Left lobe of liver (tissue), 2 donors: ENCODE measurements at regions not wholly inside any gene's neighbourhood (a gene's known extent, or its start where the extent isn't known, plus 50 kb on each side); places are given as distances from the start of the nearest gene placed in this dataset.
A peak's percentile ranks its signal among the peaks of the same experiment; 100 is the strongest.

Experiments
- ATAC-seq: fragments of 200-7000 bp; cut with Tn5 transposase; one replicate; pipeline ENCODE4 v1.9.1; 2020; ENCODE audit warnings: mild to moderate bottlenecking, moderate library complexity
- DNase-seq: peaks from one replicate; pipeline ENCODE4 v3.0.0-alpha.2; 2020; ENCODE audit warnings: low spot score
- donor health status: DM: no; HTN: no; CAD: no; lungs with moderate emphysema.
- donor health status: DM: no; HTN: yes; CAD: no.

DNA sequence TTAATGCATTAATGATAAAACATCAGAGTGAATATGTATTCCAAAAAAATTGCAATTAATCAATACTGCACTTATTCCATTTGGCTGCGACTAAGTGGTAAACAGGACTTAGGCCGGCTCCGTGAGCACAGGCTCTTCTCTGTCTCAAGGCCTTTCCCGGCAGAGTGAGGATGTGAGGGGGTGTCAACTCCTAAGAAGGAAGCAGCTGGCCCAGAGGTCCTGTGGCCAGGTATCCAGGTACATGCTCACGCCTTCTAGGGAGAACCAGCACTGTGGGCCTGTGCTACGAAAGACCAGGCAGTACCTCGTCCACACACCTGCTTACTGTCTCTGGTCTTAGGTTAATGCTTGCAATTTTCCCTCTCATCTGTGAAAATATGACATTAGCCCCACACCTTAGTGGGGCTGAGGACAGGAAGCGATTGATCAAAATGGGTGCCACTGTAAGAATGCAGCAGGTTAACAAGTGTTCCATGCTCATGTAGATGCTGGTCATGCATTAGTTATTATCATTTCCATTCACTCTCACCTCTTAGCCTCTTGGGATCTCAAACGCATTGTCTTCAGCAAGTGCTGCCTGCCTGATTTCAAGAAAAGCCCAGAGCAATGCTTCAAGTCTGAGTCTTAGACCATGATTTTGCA is 175.3 kb downstream of the ABHD5 start:
- DNase-seq = no peak
- ATAC-seq = no peak

DNA sequence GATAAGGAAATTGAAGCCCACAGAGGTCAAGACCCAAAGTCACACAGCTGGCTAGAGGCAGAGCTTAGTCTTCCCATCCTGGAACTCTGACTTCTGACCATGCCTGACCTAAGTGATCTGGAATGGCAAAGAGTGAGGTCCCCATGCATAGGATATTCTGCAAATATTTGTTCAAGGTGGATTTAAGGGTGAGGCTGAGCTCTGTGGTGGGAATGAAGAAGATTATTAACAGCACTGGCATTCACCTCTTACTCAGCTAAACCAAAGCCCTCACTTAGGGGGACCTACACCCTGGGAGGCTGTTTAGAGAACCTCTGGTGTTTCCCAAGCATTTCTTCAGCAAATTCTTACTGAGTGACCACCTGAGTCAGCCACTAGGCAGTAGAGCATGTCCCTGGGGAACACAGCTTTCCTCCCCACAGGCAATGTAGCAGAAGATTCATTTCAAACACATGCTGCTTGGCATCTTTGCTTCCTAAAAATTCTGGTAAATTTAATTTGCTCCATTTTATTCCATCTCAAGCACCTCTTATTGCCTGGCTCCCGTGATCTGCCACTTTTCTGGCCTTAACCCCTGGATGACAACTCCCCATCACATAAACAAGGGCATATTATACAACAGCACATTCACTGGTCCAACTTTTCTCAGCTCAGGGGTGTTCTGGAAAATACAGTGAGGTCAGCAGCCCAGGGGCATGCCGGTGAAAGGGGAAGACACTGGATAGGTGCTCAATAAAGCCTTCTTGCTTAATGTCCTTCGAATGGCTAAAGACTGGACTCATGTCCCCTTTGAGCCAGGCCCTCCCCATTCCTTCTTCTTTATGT is 176.0 kb downstream of the ABHD5 start:
- DNase-seq (no peak), ATAC-seq (no peak)

DNA sequence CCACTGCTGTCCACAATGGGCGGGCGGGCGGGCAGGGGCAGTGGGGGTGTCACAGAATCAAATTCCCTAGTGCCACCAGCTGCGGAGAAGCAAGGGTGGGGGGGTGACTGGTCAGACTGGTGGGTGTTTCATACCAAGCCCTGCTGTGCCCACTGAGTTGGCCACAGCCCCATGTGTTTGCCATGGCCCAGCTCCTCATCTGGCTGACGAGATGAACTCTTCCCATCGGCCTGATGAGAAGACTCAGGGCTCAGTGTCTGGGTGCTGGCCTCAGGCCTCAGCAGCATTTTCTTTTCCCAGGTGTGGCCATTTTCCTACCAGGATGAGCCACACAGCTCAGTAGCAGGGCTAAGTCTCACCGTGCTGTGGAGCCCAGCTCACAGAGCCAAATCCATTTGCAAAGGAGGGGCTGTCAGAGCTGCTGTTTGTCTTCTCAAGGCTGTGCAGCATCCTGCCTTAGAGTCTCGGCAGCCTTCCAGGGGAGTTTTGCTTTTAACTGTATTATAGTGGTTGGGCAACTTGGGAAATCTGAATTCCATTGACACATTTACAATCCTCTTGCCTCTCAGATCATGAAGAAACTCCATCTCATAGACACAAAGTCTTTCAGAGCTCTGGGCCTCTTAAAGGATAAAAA is 176.8 kb downstream of the ABHD5 start:
- DNase-seq = no peak
- ATAC-seq = no peak

DNA sequence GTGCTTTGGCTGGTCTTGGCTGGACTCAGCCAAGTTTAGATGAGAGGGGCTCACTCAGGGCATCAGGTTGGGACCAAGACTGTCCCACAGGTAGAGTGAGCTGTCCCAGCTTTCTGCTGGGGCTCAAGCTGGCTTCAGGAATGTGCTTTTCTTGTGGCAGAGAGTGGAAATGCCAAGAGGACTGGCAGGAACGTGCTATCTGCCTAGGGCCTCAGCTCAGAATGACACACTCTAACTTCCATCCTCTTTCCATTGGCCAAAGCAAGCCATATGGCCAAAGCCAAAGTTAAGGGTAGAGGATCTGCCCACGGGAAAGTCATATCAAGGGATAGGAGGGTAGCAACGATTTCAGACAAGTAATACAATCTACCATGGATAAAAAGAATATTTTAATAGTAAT is 178.8 kb downstream of the ABHD5 start:
- no peak for ATAC-seq
- no peak for DNase-seq

DNA sequence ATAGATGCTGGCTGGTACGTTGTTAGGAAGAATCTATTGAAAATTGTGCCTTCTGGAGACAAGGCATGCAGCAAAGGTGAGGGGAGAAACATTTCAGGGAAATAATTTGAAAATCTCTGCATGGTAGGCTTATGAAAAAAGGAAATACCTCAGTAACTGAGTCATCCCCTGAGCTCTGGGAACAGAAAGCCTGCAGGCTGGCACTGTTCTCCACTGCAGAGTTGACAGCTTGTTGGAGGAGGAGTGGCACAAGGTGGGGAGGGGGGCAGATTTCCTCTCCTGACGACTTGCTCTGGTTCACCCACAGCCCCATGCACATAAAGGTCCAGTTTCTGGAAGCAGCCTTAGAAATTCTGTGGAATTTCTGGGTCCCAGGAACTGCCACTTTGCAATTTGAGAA is 179.4 kb downstream of the ABHD5 start:
- DNase-seq = no peak

DNA sequence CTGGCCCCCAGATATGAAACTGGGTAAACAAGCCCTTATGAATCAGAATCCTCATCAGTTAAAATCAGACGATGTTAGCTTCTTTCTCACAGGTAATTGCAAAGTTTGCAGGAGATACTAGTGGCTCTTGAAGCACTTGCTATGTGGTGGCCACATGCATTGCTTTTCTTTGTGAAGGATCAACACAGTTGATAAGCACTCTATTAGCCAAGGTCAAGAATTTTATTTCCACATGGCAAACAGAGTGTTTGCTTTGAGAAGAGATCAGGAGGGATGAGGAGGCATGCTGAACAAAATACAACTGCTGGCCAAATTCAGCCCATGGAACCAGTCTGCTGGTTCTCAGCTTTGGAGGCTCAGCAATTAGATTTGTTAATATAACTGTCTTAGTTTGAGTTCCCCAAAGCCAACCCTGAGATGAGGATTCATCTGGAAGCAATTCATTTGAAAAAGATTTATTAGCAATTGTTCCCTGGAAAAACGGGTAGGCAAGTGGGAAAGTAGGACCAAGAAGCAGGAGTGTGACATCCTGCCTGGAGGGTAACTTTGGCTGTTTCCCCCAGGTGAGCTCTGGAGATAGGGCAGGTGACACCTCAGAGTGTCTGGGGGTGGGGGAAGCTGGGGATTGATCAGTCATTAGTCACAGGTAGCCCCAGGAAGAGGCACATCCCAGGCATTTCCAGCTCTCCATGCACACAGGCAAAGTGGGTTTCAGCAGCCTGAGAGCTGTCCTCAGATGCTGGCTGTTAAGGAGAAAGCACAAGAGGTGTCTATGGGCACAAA is 180.3 kb downstream of the ABHD5 start:
- no peak for ATAC-seq
- no peak for DNase-seq

More for the DNA sequence above, 179.4 kb downstream of the ABHD5 start:
- ATAC-seq = no peak

DNA sequence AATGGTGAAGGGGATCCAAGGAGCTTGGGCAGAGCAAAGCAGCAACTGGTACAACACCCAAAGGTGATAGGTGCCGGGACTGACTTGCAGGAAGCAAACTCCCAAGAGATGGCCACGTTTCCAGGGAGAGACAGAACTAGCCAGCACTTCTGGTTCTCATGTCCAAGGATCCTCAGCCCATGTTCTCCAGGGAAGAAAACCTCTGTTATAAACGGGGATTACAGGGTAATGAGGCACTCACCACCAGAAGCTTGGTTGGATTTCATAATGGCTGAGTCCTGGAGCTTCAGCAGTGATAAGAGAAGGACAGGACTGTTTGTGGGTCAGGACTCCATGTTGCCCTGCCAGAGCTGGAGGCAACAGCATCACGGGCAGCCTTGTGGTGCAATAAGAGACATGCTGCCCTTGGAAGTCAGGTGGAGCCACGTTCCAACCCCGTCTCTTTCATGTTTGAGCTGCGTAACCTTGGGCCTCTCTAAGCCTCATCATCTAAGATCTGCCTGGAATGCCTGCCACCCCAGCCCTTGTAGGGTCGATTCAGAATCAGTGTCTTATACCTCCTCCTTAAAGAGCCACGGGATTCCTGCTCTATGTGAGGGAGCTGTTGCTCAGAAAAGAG is 181.0 kb downstream of the ABHD5 start:
- no peak for DNase-seq
- ATAC-seq = no peak

DNA sequence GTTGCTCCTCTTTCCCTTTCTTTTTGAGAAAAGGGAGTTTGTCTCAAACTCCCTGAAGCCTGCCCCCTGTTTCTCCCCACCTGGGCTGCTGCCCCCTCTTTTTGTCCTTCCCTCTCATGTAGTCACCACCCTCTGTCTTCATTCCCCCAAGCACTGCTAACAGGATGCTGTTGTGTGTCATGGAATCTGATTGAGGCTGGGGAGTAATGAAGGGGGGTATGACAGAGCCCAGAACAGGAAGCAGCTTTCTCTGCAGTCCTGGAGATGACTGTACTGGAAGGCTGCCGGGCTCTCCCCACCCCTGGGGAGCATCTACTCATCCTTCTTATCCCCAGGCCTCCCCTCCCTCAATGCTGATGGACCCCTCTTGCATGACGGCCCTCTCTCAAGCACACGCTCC is 181.6 kb downstream of the ABHD5 start:
- DNase-seq (no peak), ATAC-seq (no peak)

DNA sequence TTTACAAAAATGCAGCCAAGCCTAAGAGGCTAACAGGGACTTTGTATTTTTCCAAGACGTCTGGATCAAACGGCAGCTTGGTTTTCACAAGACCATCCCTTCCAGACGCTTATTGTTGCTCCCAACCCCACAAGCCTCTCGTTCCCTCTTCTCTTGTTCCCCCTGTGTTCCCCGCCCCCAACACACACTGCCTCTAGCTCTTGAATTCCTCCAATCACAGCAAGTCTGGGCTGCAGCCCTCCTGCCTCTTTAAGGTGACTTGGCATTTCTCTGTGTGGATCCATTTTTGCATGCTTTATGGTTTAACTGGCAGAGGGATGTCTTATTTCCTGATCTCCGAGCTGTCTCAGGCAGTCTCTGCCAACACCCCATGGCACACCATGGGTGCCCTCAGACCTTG is 182.2 kb downstream of the ABHD5 start:
- DNase-seq = no peak
- no peak for ATAC-seq

DNA sequence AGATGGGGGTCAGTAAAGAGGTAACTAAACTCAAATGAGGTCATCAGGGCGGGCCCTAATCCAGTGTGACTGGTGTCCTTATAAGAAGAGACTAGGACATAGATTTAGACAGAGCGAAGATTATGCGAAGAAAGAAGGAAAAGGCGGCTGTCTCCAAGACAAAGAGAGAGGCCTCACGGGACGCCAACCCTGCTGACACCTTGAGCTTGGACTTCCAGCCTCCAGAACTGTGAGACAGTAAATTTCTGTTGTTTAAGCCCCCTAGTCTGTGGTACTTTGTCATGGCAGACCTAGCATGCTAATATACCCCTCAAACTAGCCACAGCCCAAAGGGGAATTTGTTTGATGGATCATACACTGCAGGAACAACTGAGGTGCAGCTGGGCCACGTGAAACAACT is 183.0 kb downstream of the ABHD5 start:
- DNase-seq (no peak), ATAC-seq (no peak)

DNA sequence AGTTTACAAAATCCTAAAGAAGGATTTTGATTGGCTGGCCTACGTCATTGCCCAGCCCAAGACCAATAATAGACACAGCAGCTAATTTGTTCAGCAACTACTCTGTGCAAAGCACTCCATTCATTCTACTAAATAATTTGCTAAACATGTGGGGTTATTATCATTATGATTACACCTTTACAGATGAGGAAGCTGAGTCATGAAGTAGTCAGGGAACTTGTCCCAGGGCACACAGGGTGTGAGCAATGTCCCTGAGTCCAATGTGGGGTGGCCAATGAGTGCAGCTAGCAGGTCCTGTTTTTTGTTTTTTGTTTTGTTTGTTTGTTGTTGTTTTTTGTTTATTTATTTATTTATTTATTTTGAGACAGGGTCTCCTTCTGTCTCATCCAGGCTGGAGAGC is 183.6 kb downstream of the ABHD5 start:
- ATAC-seq (no peak), DNase-seq (no peak)

DNA sequence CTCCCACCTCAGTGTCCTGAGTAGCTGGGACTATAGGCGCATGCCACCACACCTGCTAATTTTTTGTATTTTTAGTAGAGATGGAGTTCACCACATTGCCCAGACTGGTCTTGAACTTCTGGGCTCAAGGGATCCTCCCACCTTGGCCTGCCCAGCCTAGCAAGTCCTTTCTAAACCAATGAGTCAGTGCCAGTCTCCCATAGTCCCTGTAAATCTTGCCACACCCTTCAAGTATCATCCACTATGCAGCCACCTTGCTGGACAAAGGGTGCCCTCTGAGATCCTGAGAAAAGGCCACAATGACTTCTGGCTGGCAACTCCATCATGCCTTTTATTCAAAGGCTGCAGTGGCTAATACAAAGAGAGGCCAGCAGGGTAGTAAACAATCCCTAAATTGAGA is 184.0 kb downstream of the ABHD5 start:
- ATAC-seq = no peak
- DNase-seq = no peak

DNA sequence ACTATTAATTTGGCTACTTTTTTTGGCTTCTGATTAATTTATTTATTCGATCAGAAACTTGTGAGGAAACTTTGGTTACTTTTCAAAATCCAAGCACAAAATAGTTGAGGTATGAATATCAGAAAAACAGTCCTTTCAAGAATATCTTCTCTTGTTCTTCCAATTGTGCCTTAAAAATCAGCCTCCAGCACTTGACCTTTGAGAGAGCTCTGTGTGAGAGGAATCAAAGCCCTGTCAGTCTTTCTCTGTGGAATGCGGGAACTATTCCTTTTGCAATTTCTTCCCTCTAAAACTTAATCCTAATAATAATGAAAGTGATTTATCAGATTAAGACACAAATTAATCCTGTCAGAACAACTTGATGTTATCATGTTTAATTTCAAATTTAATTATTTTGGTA is 185.9 kb downstream of the ABHD5 start:
- ATAC-seq (no peak), DNase-seq (no peak)

DNA sequence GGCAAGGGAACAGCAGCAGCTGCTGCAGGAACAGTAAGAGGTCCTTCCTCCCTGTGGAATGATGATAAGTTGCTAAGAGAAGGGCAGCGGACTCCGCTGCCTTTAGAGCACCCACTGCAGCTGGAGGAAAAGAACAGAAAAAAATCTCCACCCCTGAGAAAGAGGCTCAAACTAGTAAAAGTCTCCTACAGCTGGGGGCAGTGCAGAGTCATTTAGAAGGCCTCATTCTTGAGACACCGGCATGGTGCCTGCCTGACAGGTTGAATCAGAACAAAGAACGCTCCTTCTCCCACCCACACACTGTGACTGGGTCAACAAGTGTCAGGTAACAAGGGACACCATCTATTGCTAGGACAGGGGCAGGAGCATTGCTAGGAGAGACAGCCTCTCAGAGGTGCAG is 188.4 kb downstream of the ABHD5 start:
- DNase-seq (no peak), ATAC-seq (peak; percentile 33)

DNA sequence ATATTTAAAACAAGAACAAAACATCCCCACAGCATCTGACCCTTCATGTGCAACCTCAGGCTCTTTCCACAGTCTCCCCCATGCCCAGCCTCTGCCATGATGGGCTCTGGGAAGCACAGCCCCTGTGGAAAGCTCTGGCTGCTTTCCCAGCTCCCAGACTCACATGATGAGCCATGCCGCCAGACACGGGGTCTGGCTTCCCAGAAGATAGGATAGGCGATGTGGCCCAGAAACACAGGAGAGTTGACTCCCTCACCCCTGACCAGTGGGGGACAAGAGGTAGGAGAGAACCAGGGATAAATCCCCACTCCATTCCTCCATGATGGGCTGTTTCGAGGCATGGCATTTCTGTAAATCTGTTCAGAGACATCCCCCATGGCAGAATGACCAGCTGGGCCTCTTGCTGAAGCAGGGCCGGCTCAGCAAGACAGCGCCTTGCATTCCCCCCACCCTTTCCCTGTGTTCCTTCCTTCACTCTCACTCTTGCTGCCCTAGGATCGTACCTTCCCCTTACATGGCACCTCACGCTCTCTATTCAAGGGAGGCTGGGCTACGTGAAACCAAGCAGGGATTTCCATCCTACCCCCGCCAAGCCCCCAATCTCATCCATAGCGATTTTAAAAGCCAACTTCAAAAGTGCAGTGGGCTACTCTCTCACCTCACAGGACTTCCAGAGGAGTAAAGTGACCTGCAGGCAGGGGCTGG is 192.4 kb downstream of the ABHD5 start:
- DNase-seq (no peak), ATAC-seq (no peak)

DNA sequence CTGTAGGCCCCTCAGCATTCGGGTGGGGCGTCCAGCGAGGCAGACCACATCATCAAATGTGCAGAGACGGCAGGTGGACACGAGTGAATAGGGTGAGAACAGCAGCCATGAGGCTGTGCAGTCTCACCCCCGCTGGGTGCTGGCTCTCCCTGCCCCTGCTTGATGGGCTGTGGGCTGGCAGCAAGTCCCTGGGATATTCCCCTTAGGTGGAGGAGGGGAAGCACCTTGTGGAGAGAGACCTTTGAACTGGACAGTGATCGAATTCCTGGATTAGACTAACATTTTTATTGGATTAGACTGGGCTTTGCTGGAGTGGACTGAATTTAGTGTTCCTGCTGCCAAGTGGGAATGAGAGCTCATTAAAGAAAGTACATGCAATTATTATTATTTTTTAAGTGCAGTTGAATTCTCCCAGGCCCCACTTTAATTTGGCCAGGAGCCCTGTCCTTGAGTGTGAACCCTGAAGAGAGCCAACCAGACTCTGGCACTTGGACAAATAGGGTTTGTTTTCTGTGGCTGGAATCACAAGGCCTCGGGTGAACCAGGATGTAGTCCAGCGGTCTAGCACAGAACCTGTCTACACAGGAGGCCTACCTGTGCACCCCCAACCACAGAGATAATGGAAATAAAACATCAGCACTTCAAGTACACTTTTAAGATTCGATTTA is 193.1 kb downstream of the ABHD5 start:
- peak; percentile 60 for DNase-seq
- peak; percentile 87 for ATAC-seq

DNA sequence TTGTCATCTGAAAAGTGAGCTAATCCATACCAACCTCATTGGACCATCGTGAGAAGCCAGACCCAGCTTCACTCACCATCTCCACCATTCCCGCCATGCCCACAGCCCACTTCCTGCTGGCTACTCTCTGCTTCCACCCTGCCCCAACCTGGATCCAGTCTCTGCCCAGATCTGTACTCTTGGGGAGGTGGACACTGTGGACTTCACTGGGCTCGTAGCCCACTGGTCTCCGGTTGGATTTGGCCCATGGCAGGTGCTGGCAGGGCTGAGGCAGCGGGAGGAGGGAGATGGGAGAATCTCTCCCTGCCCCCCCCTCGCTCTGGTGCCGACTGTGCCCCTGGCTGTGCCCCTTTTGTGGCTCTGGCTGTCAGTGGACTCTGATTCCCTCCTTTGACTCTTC is 193.8 kb downstream of the ABHD5 start:
- DNase-seq (no peak), ATAC-seq (peak; percentile 25)

DNA sequence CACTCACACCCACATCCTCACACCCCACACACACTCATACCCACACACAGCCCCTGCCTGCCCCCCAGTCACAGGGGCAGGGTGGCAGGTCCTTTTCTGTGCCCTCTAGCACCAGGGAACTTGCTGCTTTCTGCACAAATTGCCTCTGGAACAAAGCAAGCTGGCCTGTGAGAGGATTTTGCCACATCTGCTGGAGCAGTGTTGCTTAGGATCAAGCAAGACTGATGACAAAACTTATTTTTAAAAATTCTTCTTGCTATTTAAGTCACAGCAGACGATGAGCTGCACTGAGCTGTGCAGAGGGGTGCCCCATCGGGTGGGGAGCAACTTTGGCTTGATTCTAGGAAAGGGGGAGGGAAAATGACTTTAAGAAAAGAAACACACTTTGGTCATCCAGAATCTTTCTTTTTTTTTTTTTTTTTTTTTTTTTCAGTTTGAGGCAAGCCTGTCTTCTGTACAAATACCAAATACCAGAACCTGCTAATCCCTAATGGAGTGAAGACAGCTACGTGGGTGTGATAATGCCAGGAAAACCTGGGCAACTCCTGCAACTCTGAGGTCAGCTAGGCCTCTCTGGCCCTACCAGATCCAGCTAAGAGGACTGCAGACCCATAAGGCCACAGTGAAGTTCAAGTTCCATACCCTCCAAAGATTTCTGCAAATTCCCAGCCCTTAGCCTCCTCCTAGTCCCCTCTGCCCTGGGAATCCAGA is 195.3 kb downstream of the ABHD5 start:
- no peak for DNase-seq
- no peak for ATAC-seq

DNA sequence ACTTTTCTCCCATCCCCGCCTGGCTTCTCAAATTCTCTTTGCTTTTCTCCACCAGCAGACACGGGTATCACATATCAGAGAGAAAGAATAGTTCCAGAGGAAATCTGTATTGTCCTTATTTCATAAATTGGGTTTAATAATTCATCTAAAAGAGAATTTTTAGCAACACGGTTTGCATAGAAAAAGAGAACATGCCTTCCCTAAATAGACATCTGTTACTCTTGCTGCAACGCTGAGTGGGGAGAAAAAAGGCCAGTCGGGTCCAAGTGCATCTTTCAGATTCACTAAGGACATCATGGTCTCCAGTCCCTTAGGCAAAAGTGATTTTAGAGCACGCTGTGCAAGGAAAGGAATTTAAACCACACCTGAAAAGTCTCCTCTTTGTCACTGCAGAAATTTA is 201.3 kb downstream of the ABHD5 start:
- ATAC-seq (no peak), DNase-seq (no peak)
